Lower leg skin (tissue), 3 donors: ENCODE measurements at regions not wholly inside any gene's neighbourhood (a gene's known extent, or its start where the extent isn't known, plus 50 kb on each side); places are given as distances from the start of the nearest gene placed in this dataset.

Source experiments
- CTCF ChIP-seq, 3 donors: fragments of 450-650 bp; IDR thresholded peaks; one replicate each; pipeline ENCODE4 v1.5.1; 2016; ENCODE audit warnings: antibody characterized with exemption in 3 of 3, mild to moderate bottlenecking in 3 of 3, moderate library complexity in 2 of 3
- POLR2A ChIP-seq, 2 donors: fragments of 450-650 bp; IDR thresholded peaks; one replicate each; pipeline ENCODE4 v1.6.1; 2016 to 2017; ENCODE audit warnings: antibody characterized with exemption in 2 of 2, mild to moderate bottlenecking in 1 of 2, moderate library complexity in 1 of 2

- TF ChIP-seq CTCF (IDR thresholded peaks at IDR 0.05) (no peak), POLR2A (IDR thresholded peaks at IDR 0.05) (no peak)
These were observed 153.3 kb downstream of the BCOR start for GRCh38 chrX:39944416-39944815.
